ENCODE measurements at regions not wholly inside any gene's neighbourhood (a gene's known extent, or its start where the extent isn't known, plus 50 kb on each side); places are given as distances from the start of the nearest gene placed in this dataset.

DNA sequence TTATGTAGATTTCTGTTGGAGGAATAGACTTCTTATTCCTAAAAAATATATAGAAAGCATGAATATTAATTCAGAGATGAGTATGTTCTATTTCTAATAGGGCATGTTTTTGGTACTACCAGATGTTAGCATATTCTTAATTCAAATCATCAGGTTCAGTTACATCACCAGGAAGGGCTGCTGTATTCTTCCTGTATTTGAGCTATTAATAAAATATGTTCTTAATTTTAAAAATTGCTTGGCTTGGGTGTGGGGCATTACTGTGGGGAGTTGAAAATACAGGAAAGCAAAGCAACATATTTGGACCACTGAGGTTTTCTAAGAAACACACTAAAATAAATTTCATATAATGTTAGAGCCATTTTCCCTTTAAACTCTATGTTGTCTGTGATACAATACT, 343.0 kb downstream of the EPHA4 start:
- Histone ChIP-seq H3K4me2 (ENCODE audit: low read length) (no peak overlapping the region), H3K4me1 (ENCODE audit: control insufficient read depth, insufficient read depth, low read length) (no peaks in the 10 kb centered on the region), H3K27me3 (ENCODE audit: control insufficient read depth, insufficient read depth, low read length) (no peaks in the 10 kb centered on the region), H3K4me3 (ENCODE audit: low read length) (no peak overlapping the region), H3K9me3 (replicated peaks; ENCODE audit: low read length) (no peaks in the 10 kb centered on the region), H3K9ac (ENCODE audit: low read depth, low read length) (no peak overlapping the region), H3K36me3 (ENCODE audit: insufficient read depth, low read length) (no peaks in the 10 kb centered on the region)

DNA sequence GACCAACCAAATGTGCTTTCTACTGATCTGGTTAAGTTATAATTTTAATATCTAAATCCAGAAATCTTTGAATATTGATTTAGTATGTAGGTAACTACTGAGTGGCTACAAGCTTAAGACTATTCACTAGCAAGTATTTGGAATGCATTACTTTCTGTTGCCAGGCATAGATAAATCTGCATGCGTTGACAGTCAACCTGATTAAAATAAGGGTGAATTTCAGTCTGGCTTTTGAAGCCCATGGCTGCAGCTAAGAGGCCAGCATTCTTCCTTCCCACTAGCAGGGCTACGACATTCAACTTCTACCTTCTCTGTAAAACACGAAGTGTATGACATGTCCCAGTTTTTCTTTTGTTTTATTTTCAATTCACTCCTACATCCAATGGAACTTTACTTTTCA, 340.6 kb downstream of the EPHA4 start:
- H3K4me1 ChIP-seq (ENCODE audit: control insufficient read depth, insufficient read depth, low read length): no peaks in the 10 kb centered on the region
- H3K4me3 ChIP-seq (ENCODE audit: low read length): no peak overlapping the region
- no peaks in the 10 kb centered on the region for H3K36me3 ChIP-seq (ENCODE audit: insufficient read depth, low read length)
- H3K9ac ChIP-seq (ENCODE audit: low read depth, low read length): no peak overlapping the region
- no peaks in the 10 kb centered on the region for H3K27me3 ChIP-seq (ENCODE audit: control insufficient read depth, insufficient read depth, low read length)
- H3K9me3 ChIP-seq (replicated peaks; ENCODE audit: low read length): no peaks in the 10 kb centered on the region
- no peak overlapping the region for H3K4me2 ChIP-seq (ENCODE audit: low read length)

DNA sequence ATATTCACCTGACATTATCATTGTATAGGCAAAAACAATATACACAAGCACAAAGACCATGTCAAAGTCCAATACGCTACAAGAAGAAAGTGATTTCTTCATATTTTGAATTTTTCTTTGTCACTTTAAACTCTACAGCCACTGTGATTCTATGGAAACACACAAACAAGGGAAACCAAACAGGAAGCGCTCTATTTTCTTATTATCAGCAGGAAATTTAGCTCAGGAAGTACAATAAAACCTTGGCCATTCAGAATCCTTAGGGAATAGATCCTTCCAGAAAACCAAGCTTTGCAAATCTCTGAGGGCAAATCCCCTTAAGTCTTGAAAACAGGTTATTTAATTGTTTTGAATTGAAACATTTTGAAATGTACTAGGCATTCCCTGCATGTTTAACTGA, 336.2 kb downstream of the EPHA4 start:
- Histone ChIP-seq H3K9ac (ENCODE audit: low read depth, low read length) (no peak overlapping the region), H3K4me1 (ENCODE audit: control insufficient read depth, insufficient read depth, low read length) (no peaks in the 10 kb centered on the region), H3K36me3 (ENCODE audit: insufficient read depth, low read length) (no peaks in the 10 kb centered on the region), H3K4me3 (ENCODE audit: low read length) (no peak overlapping the region), H3K27me3 (ENCODE audit: control insufficient read depth, insufficient read depth, low read length) (no peaks in the 10 kb centered on the region), H3K9me3 (replicated peaks; ENCODE audit: low read length) (no peaks in the 10 kb centered on the region), H3K4me2 (ENCODE audit: low read length) (no peak overlapping the region)

DNA sequence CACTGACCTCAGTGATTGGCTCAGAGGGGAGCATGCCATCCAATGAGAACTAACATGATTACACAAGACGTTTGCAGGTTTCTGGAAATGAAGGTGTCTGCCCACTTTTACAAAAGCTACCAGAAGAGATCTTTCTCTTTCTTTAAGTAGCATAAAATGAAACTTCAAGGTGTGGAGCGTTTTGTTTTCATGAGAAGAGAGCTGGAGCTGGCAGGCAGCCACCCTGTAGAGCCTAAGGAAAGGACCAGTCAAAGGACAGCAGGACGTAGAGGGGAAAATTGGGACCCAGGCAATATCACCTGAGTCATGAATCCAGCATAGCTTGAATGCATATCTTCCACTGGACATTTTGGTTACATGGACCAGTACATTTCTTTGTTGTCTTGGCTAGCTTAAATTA, 331.0 kb downstream of the EPHA4 start:
- H3K4me3 ChIP-seq (ENCODE audit: low read length): no peak overlapping the region
- H3K27me3 ChIP-seq (ENCODE audit: control insufficient read depth, insufficient read depth, low read length): no peaks in the 10 kb centered on the region
- H3K4me1 ChIP-seq (ENCODE audit: control insufficient read depth, insufficient read depth, low read length): no peaks in the 10 kb centered on the region
- no peak overlapping the region for H3K9ac ChIP-seq (ENCODE audit: low read depth, low read length)
- no peak overlapping the region for H3K4me2 ChIP-seq (ENCODE audit: low read length)
- H3K36me3 ChIP-seq (ENCODE audit: insufficient read depth, low read length): no peaks in the 10 kb centered on the region
- H3K9me3 ChIP-seq (replicated peaks; ENCODE audit: low read length): no peaks in the 10 kb centered on the region

DNA sequence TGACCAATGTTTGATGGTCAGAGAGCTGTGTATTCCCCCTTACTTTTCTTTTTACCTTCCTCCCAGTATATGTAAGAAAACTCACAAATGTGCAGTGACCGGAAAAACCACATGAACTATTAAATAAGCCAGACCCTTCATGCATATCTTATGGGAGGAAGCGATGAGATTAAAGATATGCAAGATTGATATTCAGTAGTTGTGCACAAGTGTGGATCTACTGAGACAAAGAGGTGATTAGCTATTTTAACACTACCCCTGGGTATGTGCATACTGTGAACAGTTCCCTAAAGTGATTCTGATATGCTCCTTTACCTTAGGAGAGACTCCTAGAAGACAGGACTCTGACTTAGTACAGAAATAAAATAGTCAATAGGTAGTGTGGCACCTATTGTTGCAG, 328.3 kb downstream of the EPHA4 start:
- Histone ChIP-seq H3K4me1 (ENCODE audit: control insufficient read depth, insufficient read depth, low read length) (no peaks in the 10 kb centered on the region), H3K4me2 (ENCODE audit: low read length) (no peak overlapping the region), H3K9ac (ENCODE audit: low read depth, low read length) (no peak overlapping the region), H3K36me3 (ENCODE audit: insufficient read depth, low read length) (no peaks in the 10 kb centered on the region), H3K9me3 (replicated peaks; ENCODE audit: low read length) (no peaks in the 10 kb centered on the region), H3K27me3 (ENCODE audit: control insufficient read depth, insufficient read depth, low read length) (no peaks in the 10 kb centered on the region), H3K4me3 (ENCODE audit: low read length) (no peak overlapping the region)

DNA sequence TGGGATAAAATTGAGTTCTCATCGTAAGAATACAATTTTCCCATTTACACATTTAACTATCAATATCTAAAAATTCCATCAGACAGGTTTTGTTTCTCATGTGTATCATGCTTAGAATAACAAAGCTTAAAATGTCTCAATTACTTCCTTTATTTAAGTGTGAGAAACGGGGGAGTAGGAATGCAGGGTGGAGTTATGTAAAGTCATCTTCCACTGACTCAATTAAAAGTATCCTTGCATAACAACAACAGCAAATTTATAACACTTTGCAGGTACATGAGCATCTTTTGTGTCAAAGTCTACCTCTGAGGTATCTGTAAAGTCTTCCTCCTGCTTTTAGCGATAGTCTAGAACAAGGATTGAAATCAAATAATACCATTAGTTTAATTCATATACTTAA, 327.1 kb downstream of the EPHA4 start:
- Histone ChIP-seq H3K9me3 (replicated peaks; ENCODE audit: low read length) (no peaks in the 10 kb centered on the region), H3K9ac (ENCODE audit: low read depth, low read length) (no peak overlapping the region), H3K27me3 (ENCODE audit: control insufficient read depth, insufficient read depth, low read length) (no peaks in the 10 kb centered on the region), H3K4me1 (ENCODE audit: control insufficient read depth, insufficient read depth, low read length) (no peaks in the 10 kb centered on the region), H3K4me3 (ENCODE audit: low read length) (no peak overlapping the region), H3K36me3 (ENCODE audit: insufficient read depth, low read length) (no peaks in the 10 kb centered on the region), H3K4me2 (ENCODE audit: low read length) (no peak overlapping the region)

DNA sequence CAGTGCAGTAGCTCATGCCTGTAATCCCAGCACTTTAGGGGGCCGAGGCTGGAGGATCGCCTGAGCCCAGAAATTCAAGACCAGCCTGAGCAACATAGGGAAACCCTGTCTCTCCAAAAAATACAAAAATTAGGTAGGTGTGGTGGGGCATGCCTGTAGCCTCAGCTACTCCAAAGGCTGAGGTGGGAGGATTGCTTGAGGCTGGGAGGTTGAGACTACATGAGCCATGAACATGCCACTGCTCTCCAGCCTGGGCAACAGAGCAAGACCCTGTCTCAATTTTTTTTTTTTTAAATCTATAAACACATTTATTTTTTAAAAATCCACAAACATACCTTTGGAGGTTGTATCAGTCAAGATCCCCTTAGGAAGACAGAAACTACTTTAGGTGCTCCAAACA, 326.3 kb downstream of the EPHA4 start:
- no peaks in the 10 kb centered on the region for H3K36me3 ChIP-seq (ENCODE audit: insufficient read depth, low read length)
- no peaks in the 10 kb centered on the region for H3K27me3 ChIP-seq (ENCODE audit: control insufficient read depth, insufficient read depth, low read length)
- no peaks in the 10 kb centered on the region for H3K4me1 ChIP-seq (ENCODE audit: control insufficient read depth, insufficient read depth, low read length)
- H3K9me3 ChIP-seq (replicated peaks; ENCODE audit: low read length): no peaks in the 10 kb centered on the region
- no peak overlapping the region for H3K9ac ChIP-seq (ENCODE audit: low read depth, low read length)
- H3K4me2 ChIP-seq (ENCODE audit: low read length): no peak overlapping the region
- no peak overlapping the region for H3K4me3 ChIP-seq (ENCODE audit: low read length)

DNA sequence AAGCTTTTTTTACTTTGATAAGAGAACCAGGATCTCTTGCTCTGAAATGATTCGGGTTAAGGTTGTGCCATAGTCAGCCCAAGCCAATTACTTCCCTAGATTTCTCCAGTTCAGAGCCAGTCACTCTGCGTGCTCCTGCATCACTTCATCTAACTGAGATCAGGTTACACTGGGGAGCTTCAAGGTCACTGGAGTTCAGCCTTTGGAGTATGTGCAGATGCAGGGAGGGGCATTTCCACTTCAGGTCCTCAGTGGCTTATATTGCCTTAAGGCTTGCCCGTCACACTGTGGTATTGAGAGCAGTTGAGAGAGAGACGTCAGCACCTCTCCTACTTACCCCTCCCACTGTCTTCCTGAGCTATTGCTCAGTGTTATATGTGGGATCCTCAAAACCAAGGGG, 317.8 kb downstream of the EPHA4 start:
- no peaks in the 10 kb centered on the region for H3K9me3 ChIP-seq (replicated peaks; ENCODE audit: low read length)
- H3K4me2 ChIP-seq (ENCODE audit: low read length): no peak overlapping the region
- no peak overlapping the region for H3K4me3 ChIP-seq (ENCODE audit: low read length)
- H3K4me1 ChIP-seq (ENCODE audit: control insufficient read depth, insufficient read depth, low read length): no peaks in the 10 kb centered on the region
- H3K27me3 ChIP-seq (ENCODE audit: control insufficient read depth, insufficient read depth, low read length): no peaks in the 10 kb centered on the region
- H3K9ac ChIP-seq (ENCODE audit: low read depth, low read length): no peak overlapping the region
- no peaks in the 10 kb centered on the region for H3K36me3 ChIP-seq (ENCODE audit: insufficient read depth, low read length)

DNA sequence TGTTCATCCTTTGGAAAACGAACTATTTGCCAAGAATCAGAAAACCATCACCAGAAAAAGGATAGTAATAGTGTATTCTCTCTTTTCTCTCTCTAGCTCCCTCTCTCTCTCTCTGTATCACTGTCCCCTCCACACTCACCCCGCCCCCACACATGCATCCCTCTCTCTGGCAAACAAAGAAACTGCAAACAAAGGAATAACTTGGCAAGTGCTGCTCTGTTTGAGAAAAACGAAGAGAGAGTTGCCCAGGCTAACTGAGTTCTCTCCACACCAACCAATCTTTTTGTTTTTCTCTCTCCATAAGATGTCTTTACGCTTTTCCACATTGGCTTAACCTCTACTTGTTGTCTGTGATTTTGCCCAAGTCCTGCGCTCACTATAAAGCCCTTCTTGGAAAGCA, 316.2 kb downstream of the EPHA4 start:
- H3K27me3 ChIP-seq (ENCODE audit: control insufficient read depth, insufficient read depth, low read length): no peaks in the 10 kb centered on the region

DNA sequence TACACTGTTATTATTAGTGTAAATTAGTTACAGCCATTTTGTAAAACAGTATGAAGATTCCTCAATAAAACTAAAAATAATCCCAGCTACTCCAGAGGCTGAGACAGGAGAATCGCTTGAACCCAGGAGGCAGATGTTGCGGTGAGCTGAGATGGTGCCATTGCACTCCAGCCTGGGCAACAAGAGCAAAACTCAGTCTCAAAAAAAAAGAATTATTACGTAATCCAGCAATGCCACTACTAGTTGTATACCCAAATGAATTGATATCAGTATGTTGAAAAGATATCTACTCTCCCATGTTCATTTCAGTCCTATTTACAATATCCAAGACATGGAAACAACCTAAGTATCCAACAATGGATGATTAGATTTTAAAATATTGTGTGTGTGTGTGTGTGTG, 313.6 kb downstream of the EPHA4 start:
- Histone ChIP-seq H3K4me1 (ENCODE audit: control insufficient read depth, insufficient read depth, low read length) (no peaks in the 10 kb centered on the region), H3K9me3 (replicated peaks; ENCODE audit: low read length) (no peaks in the 10 kb centered on the region), H3K9ac (ENCODE audit: low read depth, low read length) (no peak overlapping the region), H3K36me3 (ENCODE audit: insufficient read depth, low read length) (no peaks in the 10 kb centered on the region), H3K27me3 (ENCODE audit: control insufficient read depth, insufficient read depth, low read length) (no peaks in the 10 kb centered on the region), H3K4me3 (ENCODE audit: low read length) (no peak overlapping the region), H3K4me2 (ENCODE audit: low read length) (no peak overlapping the region)

More for the DNA sequence above, 316.2 kb downstream of the EPHA4 start:
- no peak overlapping the region for H3K4me3 ChIP-seq (ENCODE audit: low read length)
- H3K36me3 ChIP-seq (ENCODE audit: insufficient read depth, low read length): no peaks in the 10 kb centered on the region
- no peak overlapping the region for H3K4me2 ChIP-seq (ENCODE audit: low read length)
- H3K9ac ChIP-seq (ENCODE audit: low read depth, low read length): no peak overlapping the region
- no peaks in the 10 kb centered on the region for H3K9me3 ChIP-seq (replicated peaks; ENCODE audit: low read length)
- no peaks in the 10 kb centered on the region for H3K4me1 ChIP-seq (ENCODE audit: control insufficient read depth, insufficient read depth, low read length)

DNA sequence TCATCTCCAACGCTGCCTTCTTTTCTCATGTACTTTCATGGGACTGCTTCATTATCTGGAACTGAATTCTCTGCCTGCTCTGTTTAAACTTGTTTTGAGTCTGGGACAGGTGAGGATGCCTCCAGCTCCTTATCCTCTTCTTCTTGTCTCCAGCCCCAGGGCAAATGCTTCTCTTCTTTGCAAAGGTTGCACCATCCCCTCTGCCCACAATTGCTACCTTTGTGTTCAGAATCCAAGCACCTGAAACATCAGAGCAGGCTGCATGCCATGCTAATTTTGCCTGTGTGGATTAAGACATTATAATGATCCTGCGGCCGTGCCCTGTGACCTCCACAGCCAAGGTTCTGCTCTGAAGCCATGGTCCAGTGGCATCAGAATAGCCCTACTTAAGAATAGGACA, 309.5 kb downstream of the EPHA4 start:
- Histone ChIP-seq H3K4me1 (ENCODE audit: control insufficient read depth, insufficient read depth, low read length) (no peaks in the 10 kb centered on the region), H3K4me2 (ENCODE audit: low read length) (no peak overlapping the region), H3K36me3 (ENCODE audit: insufficient read depth, low read length) (no peaks in the 10 kb centered on the region), H3K4me3 (ENCODE audit: low read length) (no peak overlapping the region), H3K27me3 (ENCODE audit: control insufficient read depth, insufficient read depth, low read length) (no peaks in the 10 kb centered on the region), H3K9me3 (replicated peaks; ENCODE audit: low read length) (no peaks in the 10 kb centered on the region), H3K9ac (ENCODE audit: low read depth, low read length) (no peak overlapping the region)

DNA sequence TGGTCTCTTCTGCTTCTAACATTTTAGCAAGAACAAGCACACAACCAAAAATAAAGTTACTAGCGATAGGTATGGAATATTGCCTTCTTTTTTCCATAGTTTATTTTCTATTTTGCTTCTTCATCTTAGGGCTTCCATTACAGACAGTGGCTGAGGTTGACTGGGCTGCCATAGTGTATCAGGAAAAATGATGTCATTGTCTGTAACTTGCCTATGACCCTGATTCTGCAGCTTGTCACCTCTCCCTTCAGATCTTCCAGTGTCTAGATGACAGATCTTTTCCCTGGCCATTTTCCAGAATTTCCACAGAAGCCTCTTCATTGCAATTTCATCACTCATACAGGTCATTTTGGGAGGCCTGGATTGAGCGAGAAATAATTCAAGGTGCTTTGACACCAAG, 308.5 kb downstream of the EPHA4 start:
- Histone ChIP-seq H3K9me3 (replicated peaks; ENCODE audit: low read length) (no peaks in the 10 kb centered on the region), H3K4me2 (ENCODE audit: low read length) (no peak overlapping the region), H3K4me3 (ENCODE audit: low read length) (no peak overlapping the region), H3K4me1 (ENCODE audit: control insufficient read depth, insufficient read depth, low read length) (no peaks in the 10 kb centered on the region), H3K9ac (ENCODE audit: low read depth, low read length) (no peak overlapping the region), H3K27me3 (ENCODE audit: control insufficient read depth, insufficient read depth, low read length) (no peaks in the 10 kb centered on the region), H3K36me3 (ENCODE audit: insufficient read depth, low read length) (no peaks in the 10 kb centered on the region)

DNA sequence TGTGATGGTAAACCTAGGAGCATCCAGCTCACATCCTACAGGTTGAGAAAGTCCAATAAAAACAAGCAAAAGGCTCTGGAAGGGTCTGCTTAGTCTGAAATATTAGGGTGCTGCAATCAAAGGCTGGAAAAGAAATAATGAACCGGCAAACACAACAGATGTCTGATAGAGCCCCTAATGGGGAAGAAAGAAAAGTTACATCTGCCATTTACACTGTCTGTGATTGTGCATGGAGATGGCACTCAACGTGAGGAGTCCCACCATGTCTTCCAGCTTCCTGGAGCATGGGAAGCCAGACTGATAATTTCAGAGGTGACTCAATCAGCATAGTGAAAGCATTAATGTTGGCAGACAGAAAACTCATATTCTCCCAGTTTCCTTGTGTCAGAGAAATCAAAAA, 307.8 kb downstream of the EPHA4 start:
- no peak overlapping the region for H3K9ac ChIP-seq (ENCODE audit: low read depth, low read length)
- H3K4me1 ChIP-seq (ENCODE audit: control insufficient read depth, insufficient read depth, low read length): no peaks in the 10 kb centered on the region
- no peaks in the 10 kb centered on the region for H3K36me3 ChIP-seq (ENCODE audit: insufficient read depth, low read length)

More for the DNA sequence above, 307.8 kb downstream of the EPHA4 start:
- Histone ChIP-seq H3K4me2 (ENCODE audit: low read length) (no peak overlapping the region), H3K4me3 (ENCODE audit: low read length) (no peak overlapping the region), H3K9me3 (replicated peaks; ENCODE audit: low read length) (no peaks in the 10 kb centered on the region), H3K27me3 (ENCODE audit: control insufficient read depth, insufficient read depth, low read length) (no peaks in the 10 kb centered on the region)
